ENCODE measurements at regions not wholly inside any gene's neighbourhood (a gene's known extent, or its start where the extent isn't known, plus 50 kb on each side); places are given as distances from the start of the nearest gene placed in this dataset.

DNA sequence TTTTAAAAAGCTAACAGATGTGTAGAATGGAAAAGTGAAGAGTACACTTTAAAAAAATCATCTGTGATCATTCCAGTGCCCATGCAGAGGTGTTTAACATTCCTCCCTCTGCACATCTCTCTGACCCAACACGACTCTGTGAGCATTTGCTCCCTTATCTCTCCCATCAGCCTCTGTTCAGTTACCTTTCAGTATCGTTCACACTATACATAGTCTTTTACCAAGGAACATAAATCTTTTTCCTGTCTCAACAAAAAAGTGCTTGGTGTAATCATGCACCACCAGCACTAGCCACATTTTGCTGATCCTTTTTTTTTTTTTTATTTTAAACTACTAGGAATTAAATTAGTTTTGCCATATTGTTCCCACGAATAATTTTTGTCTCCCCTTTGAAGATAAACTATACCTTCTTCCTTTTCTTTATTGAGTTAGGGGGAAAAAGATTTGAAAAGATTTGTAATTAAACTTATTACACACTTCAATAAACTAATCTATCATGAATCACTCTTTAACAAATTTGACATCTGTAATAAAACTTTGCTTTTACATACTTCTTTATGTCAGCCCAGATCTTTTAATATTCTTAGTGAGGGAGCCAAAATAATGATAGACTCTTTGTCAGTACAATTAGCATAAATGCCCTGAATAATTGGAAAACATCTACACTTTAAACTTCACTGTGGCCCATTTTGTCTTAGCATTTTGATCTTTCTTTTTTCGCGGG, 489.8 kb upstream of the FANCL start:
- TF ChIP-seq, protein P1, sequence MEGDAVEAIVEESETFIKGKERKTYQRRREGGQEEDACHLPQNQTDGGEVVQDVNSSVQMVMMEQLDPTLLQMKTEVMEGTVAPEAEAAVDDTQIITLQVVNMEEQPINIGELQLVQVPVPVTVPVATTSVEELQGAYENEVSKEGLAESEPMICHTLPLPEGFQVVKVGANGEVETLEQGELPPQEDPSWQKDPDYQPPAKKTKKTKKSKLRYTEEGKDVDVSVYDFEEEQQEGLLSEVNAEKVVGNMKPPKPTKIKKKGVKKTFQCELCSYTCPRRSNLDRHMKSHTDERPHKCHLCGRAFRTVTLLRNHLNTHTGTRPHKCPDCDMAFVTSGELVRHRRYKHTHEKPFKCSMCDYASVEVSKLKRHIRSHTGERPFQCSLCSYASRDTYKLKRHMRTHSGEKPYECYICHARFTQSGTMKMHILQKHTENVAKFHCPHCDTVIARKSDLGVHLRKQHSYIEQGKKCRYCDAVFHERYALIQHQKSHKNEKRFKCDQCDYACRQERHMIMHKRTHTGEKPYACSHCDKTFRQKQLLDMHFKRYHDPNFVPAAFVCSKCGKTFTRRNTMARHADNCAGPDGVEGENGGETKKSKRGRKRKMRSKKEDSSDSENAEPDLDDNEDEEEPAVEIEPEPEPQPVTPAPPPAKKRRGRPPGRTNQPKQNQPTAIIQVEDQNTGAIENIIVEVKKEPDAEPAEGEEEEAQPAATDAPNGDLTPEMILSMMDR (IDR thresholded peaks at IDR 0.05) = no peak
- no peak for TF ChIP-seq POLR2A (IDR thresholded peaks at IDR 0.05)

Measured in Peyer's patch (tissue), 4 donors.